ENCODE measurements at regions not wholly inside any gene's neighbourhood (a gene's known extent, or its start where the extent isn't known, plus 50 kb on each side); places are given as distances from the start of the nearest gene placed in this dataset.

- DNase-seq (ENCODE audit: low read depth) = no peak
Observed at GRCh38 chr1:5812295-5812694, 179.9 kb downstream of the NPHP4 start.

- DNase-seq (ENCODE audit: low read depth) = no peak
Observed at GRCh38 chr1:5811419-5811818, 180.8 kb downstream of the NPHP4 start.

GRCh38 chr1:5810553-5811270 is 181.5 kb downstream of the NPHP4 start:
- DNase-seq (ENCODE audit: low read depth) = no peak

GRCh38 chr1:5810131-5810530 is 182.1 kb downstream of the NPHP4 start:
- no peak for DNase-seq (ENCODE audit: low read depth)

GRCh38 chr1:5809207-5809788 is 182.9 kb downstream of the NPHP4 start:
- no peak for DNase-seq (ENCODE audit: low read depth)

GRCh38 chr1:5803851-5804250 is 188.4 kb downstream of the NPHP4 start:
- DNase-seq (ENCODE audit: low read depth) = no peak

- DNase-seq (ENCODE audit: low read depth) = no peak
Observed at GRCh38 chr1:5802606-5803005, 189.6 kb downstream of the NPHP4 start.

- DNase-seq (ENCODE audit: low read depth) = no peak
Observed at GRCh38 chr1:5798904-5799303, 193.3 kb downstream of the NPHP4 start.

- no peak for DNase-seq (ENCODE audit: low read depth)
Observed at GRCh38 chr1:5798151-5798730, 194.0 kb downstream of the NPHP4 start.

GRCh38 chr1:5796028-5796427 is 196.2 kb downstream of the NPHP4 start:
- DNase-seq (ENCODE audit: low read depth) = no peak

GRCh38 chr1:5794279-5794678 is 197.9 kb downstream of the NPHP4 start:
- no peak for DNase-seq (ENCODE audit: low read depth)

GRCh38 chr1:5793516-5793915 is 198.7 kb downstream of the NPHP4 start:
- no peak for DNase-seq (ENCODE audit: low read depth)

GRCh38 chr1:5781079-5781478 is 211.1 kb downstream of the NPHP4 start:
- DNase-seq (ENCODE audit: low read depth) = no peak

- no peak for DNase-seq (ENCODE audit: low read depth)
Observed at GRCh38 chr1:5780324-5780716, 211.9 kb downstream of the NPHP4 start.

- no peak for DNase-seq (ENCODE audit: low read depth)
Observed at GRCh38 chr1:5779608-5780323, 212.5 kb downstream of the NPHP4 start.

- no peak for DNase-seq (ENCODE audit: low read depth)
Observed at GRCh38 chr1:5776035-5776550, 216.1 kb downstream of the NPHP4 start.

GRCh38 chr1:5774019-5774418 is 218.2 kb downstream of the NPHP4 start:
- DNase-seq (ENCODE audit: low read depth) = no peak

GRCh38 chr1:5771788-5772187 is 220.4 kb downstream of the NPHP4 start:
- no peak for DNase-seq (ENCODE audit: low read depth)

GRCh38 chr1:5770981-5771765 is 221.1 kb downstream of the NPHP4 start:
- DNase-seq (ENCODE audit: low read depth) = no peak

- DNase-seq (ENCODE audit: low read depth) = no peak
Observed at GRCh38 chr1:5769760-5770159, 222.5 kb downstream of the NPHP4 start.

GRCh38 chr1:5769146-5769545 is 223.1 kb downstream of the NPHP4 start:
- no peak for DNase-seq (ENCODE audit: low read depth)

- DNase-seq (ENCODE audit: low read depth) = no peak
Observed at GRCh38 chr1:5768014-5768413, 224.2 kb downstream of the NPHP4 start.

Data from amniotic epithelial cell (primary cell).